Pancreas (tissue), 10 donors: ENCODE measurements at regions not wholly inside any gene's neighbourhood (a gene's known extent, or its start where the extent isn't known, plus 50 kb on each side); places are given as distances from the start of the nearest gene placed in this dataset.

Source experiments
- ATAC-seq, 4 donors: fragments of 200-7000 bp; cut with Tn5 transposase; one replicate each; pipeline versions ENCODE4 v1.8.0 to v1.9.1; 2020; ENCODE audit warnings: mild to moderate bottlenecking in 4 of 4, moderate library complexity in 4 of 4
- DNase-seq, 6 donors: peaks; one replicate each; pipeline ENCODE4 v3.0.0-alpha.2; 2020
- FAIRE-seq: peaks from 2 replicates; lab custom pipeline; 2012; peaks lifted over from hg19 to GRCh38; lab: Jason Lieb, UNC
- H3K27ac ChIP-seq, 4 donors: fragments of 200-600 bp; sonication (generic); 1 replicate in 3 of 4; 2 replicates in 1 of 4; pipeline versions ENCODE4 v1.5.0 to v1.8.0; 2020
- H3K27me3 ChIP-seq, 4 donors: fragments of 200-600 bp; one replicate each; pipeline ENCODE4 v1.8.0; 2021
- H3K36me3 ChIP-seq, 3 donors: fragments of 200-600 bp; sonication (generic) in 1 of 3; one replicate each; pipeline versions ENCODE4 v1.5.0 to v1.8.0; 2020 to 2021
- H3K4me1 ChIP-seq, 3 donors: fragments of 200-600 bp; one replicate each; pipeline ENCODE4 v1.8.0; 2021
- H3K4me3 ChIP-seq, 4 donors: fragments of 200-600 bp; sonication (generic) in 2 of 4; one replicate each; pipeline versions ENCODE4 v1.5.0 to v1.8.0; 2020 to 2021
- H3K9me3 ChIP-seq, 4 donors: fragments of 200-600 bp; one replicate each; pipeline ENCODE4 v1.8.0; 2021
- CTCF ChIP-seq, 4 donors: fragments of 200-600 bp; sonication (generic) in 3 of 4; IDR thresholded peaks; one replicate each; pipeline versions ENCODE4 v1.5.0 to v1.8.0; 2021; ENCODE audit warnings: antibody characterized with exemption in 4 of 4
- WGBS, 2 donors: extraction: QIAGEN DNeasy Blood & Tissue Kit; methylation state at CpG; one replicate each; pipeline ENCODE4 v1.1.7; 2013; 5-methylcytosine and 5-hydroxymethylcytosine counted together
- intact Hi-C, 3 donors: fragments of 100-400 bp; cut with DNase I; formaldehyde crosslinking; loops; one replicate each; pipeline versions ENCODE4 v1.11.1 to v1.14.2; 2022
- donor health status: healthy with polysubstance abuse.
- donor health status: DM: no; HTN: no; CAD: no; lungs with moderate emphysema.
- donor health status: DM: no; HTN: no; CAD: no.
- donor health status: control.
- donor health status: control.
- donor health status: Bipolar disorder and iron deficiency.
- donor health status: DM: yes; HTN: yes; CAD: no.
- donor health status: DM: no; HTN: no; CAD: no.
- donor health status: DM: no; HTN: no; CAD: no.
- donor health status: DM: yes; HTN: yes; CAD: no.

GRCh38 chrX:88526385-88526784 is 220.6 kb upstream of the CPXCR1 start:
- H3K9me3 ChIP-seq, result no peaks in the 10 kb centered on the region
- intact Hi-C loops, result no loop called here
- no peak overlapping the region for H3K4me3 ChIP-seq
- WGBS, 2 donors, result 44 to 59% methylated on average over 1 of the region's 1 CpG
- no peak for TF ChIP-seq CTCF (IDR thresholded peaks at IDR 0.05)
- no peak overlapping the region for H3K27ac ChIP-seq
- no peak for ATAC-seq
- no peaks in the 10 kb centered on the region for H3K36me3 ChIP-seq
- no peaks in the 10 kb centered on the region for H3K4me1 ChIP-seq
- no peak for DNase-seq
- FAIRE-seq, result no peak
- no peaks in the 10 kb centered on the region for H3K27me3 ChIP-seq

DNA sequence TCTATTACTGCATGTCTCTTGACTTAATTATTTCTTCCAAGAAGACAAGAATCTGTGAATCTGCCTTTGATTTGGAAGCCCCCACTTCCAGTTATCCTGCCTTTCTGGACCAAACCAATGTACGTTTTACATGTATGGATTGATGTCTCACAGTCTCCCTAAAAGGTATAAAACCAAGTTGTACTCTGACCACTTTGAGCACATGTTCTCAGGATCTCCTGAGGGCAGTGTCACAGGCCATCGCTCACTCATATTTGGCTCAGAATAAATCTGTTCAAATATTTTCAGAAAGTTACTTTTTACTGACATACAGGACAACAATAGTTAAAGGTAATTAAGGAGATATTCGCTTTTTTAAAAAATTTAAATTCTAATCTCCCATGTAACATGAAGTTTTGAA is 188.6 kb upstream of the CPXCR1 start:
- Histone ChIP-seq H3K4me1 (no peaks in the 10 kb centered on the region), H3K27ac (no peak overlapping the region), H3K27me3 (peaks cover 0 to 7% (median 0%) of the 10 kb centered on the region in 4 donors), H3K9me3 (no peaks in the 10 kb centered on the region), H3K36me3 (no peaks in the 10 kb centered on the region), H3K4me3 (no peak overlapping the region)
- ATAC-seq, result no peak
- no peak for DNase-seq
- 56 to 58% methylated on average over 3 of the region's 3 CpGs for WGBS, 2 donors
- no peak for FAIRE-seq
- no peak for TF ChIP-seq CTCF (IDR thresholded peaks at IDR 0.05)
- intact Hi-C loops, result no loop called here

DNA sequence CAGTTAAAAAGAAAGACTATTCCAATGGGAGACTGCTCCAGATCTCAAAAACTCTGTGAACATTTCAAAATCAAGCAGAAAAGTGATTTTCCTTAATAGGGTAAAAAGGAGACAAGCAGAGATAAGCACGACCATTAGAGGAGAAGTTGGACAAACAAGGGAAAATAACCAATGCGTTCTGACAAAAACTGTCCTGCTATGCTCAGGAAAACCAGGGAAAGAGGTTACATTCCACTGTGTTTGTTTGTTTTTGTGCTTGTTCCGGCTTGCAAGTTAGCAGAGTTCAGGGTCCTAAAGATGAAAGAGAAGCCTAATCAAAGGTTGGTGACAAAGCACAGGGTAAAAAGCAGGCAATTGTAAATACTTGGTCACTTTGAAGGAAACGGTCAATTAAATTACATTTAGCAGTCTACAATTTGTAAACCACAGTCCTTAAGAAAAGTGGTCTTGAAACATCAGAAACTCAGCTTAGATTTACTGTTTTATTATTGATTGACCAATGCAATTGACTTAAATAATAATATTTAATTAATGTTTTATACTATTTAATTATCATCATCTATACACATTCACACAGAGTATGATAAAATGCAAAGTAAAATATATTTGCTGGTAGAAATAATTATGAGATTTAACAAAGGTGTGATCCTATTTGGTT is 186.2 kb upstream of the CPXCR1 start:
- FAIRE-seq, result no peak
- TF ChIP-seq CTCF (IDR thresholded peaks at IDR 0.05), result no peak
- WGBS, 2 donors, result 9 to 13% methylated on average over 4 of the region's 4 CpGs

GRCh38 chrX:88584283-88584682 is 162.7 kb upstream of the CPXCR1 start:
- no peak for DNase-seq
- TF ChIP-seq CTCF (IDR thresholded peaks at IDR 0.05), result no peak
- 33 to 39% methylated on average over 3 of the region's 3 CpGs for WGBS, 2 donors
- ATAC-seq, result no peak
- no peak for FAIRE-seq
- Histone ChIP-seq H3K9me3 (no peaks in the 10 kb centered on the region), H3K4me1 (no peaks in the 10 kb centered on the region), H3K27ac (no peak overlapping the region), H3K27me3 (no peaks in the 10 kb centered on the region), H3K4me3 (no peak overlapping the region), H3K36me3 (no peaks in the 10 kb centered on the region)
- intact Hi-C loops, result no loop called here

More for the DNA sequence above, 186.2 kb upstream of the CPXCR1 start:
- intact Hi-C loops, result no loop called here
- ATAC-seq (no peak), DNase-seq (no peak)
- Histone ChIP-seq H3K36me3 (no peaks in the 10 kb centered on the region), H3K27ac (no peak overlapping the region), H3K27me3 (peaks cover 0 to 7% (median 0%) of the 10 kb centered on the region in 4 donors), H3K9me3 (no peaks in the 10 kb centered on the region), H3K4me1 (no peaks in the 10 kb centered on the region), H3K4me3 (no peak overlapping the region)

DNA sequence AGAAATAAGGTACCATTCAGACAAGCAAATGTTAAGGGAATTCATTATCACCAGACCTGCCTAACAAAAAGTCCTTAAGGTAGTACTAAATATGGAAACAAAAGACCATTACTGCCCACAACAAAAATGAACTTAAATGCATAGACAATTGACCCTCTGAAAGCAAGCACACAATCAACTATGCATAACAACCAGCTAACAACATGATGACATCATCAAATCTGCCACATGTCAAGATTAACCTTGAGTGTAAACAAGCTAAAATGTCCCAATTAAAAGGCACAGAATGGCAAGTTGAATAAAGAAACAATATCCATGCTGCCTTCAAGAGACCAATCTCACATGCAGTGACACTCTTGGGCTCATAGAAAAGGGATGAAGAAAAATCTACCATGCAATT is 160.7 kb upstream of the CPXCR1 start:
- Histone ChIP-seq H3K36me3 (no peaks in the 10 kb centered on the region), H3K9me3 (no peaks in the 10 kb centered on the region), H3K4me1 (no peaks in the 10 kb centered on the region), H3K27ac (no peak overlapping the region), H3K27me3 (no peaks in the 10 kb centered on the region), H3K4me3 (no peak overlapping the region)
- FAIRE-seq (no peak), DNase-seq (no peak), ATAC-seq (no peak)
- no peak for TF ChIP-seq CTCF (IDR thresholded peaks at IDR 0.05)
- intact Hi-C loops, result no loop called here
